ENCODE measurements at regions not wholly inside any gene's neighbourhood (a gene's known extent, or its start where the extent isn't known, plus 50 kb on each side); places are given as distances from the start of the nearest gene placed in this dataset.

DNA sequence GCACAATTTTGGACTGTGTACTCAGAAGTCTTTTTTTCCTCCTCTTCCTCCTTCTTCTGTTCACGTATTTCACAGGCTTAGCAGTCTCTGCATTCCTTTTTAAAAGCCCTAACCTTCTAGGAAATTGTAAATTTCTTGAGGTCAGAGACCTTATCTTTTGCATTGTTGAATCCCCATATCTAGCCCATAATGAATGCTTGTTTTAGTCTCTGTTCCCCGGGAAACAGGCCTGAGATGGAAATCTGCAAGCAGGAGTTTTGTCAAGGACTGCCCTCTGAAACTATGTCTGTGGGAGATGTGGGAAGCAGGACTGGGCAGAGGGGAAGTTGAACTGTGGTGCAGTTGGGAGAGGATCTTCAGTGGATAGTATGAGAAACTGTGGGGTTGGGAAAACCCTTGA, 272.2 kb upstream of the DAB1 start:
- no peak for DNase-seq

DNA sequence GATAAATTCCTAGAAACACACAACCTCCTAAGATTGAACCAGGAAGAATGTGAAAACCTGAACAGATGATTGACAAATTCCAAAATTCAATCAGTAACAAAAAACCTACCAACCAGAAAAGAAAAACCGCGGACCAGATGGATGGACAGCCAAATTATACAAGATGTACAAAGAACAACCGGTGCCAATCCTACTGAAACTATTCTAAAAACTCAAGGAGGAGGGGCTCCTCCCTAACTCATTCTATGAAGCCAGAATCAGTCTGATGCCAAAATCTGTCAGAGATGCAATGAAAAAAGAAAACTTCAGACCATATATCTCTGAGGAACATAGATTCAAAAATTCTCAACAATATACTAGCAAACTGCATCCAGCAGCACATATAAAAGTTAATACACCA, 262.4 kb upstream of the DAB1 start:
- no peak for DNase-seq

DNA sequence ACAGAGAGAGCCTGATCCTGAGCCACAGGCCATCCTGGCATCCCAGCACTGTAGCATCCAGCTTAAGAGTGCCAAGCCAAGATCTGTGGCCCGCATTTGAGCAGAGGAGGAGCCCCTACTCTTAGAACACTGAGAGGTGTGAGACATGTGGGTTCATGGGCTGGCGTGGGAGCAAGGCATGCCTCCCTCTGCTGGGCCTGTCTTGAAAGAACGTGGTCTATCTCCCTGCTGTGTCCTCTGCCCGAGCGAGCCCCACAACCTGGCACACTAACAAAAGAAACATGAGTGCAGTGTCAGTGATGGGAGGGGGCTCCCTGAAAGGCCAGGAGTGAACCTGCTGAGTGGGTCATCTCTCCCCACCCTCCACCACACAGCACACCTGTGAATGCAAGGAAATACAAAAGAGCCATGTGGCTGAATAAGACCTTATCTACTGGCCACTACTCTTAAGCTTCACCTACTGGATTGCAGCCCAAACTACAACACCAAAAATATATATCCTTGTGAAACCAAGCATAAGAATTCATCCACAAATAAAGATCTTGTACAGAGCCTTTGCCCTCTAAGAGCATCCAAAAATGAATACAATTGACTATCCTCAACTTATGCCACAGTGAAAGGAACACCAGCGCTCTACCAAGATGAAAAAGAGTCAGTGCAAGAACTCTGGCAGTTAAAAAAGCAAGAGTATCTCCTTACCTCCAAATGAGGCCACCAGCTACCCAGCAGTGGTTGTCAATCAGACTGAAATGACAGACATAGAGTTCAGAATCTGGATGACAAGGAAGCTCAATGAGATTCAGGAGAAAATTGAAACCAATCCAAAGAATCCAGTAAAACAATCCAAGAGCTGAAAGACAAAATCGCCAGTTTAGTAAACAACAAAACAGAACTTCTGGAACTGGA, 259.4 kb upstream of the DAB1 start:
- no peak for DNase-seq

GRCh38 chr1:57678138-57678537, 254.3 kb upstream of the DAB1 start:
- DNase-seq = no peak

GRCh38 chr1:57675776-57676175, 251.9 kb upstream of the DAB1 start:
- no peak for DNase-seq

DNA sequence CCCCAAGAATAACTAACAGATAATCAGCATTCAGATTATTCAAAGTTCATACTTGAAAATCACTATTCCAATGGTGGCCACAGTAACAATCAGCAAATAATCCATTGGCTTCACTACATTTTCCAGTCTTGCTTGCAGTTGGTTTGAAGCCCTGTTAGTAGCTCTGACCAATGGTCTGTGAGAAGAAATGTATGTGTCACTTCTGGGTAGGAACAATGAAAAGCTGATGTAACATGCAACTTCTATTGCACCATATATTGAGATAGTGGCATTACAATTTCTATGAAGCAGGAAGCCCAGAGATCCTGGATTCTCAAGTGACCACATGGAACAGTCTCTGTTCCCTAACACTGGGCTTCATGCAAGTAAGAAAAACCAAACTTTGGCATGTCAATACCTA, 250.9 kb upstream of the DAB1 start:
- DNase-seq = no peak

DNA sequence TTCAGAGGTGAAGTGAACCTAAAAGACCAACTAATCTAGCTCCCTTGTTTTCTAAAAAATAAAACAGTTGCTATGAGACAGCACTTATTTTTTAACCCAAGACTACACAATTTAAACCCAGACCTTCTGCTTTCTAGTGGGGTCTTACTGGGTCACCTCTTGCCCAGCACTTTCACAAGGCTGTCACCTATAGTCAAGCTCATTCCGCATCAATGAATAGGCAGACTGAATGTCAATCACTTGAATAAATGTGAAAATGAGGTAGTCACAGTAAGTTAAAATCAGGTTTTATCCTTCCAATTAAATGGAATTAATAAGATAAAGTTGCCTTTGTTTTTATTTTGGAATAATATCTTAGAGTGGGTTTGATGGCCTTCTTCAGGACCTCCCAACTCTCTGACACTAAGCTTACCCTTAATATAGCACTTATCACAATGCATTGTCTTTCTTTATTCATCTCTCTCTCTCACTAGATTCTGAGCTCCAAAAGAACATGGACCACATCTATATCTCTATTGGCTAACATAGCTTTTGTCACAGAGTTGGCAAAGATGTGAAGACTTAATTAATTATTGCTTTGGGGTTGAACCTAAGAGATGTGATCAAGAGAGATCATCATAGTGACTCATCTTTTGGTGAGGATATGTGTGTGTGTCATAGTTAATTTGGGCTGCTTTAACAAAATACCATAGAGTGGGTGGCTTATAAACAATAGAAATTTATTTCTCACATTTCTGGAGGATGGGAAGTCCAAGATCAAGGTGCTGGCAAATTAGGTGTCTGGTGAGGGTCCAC, 248.7 kb upstream of the DAB1 start:
- DNase-seq = no peak

- DNase-seq = no peak
Observed at GRCh38 chr1:57671750-57672149, 247.9 kb upstream of the DAB1 start.

DNA sequence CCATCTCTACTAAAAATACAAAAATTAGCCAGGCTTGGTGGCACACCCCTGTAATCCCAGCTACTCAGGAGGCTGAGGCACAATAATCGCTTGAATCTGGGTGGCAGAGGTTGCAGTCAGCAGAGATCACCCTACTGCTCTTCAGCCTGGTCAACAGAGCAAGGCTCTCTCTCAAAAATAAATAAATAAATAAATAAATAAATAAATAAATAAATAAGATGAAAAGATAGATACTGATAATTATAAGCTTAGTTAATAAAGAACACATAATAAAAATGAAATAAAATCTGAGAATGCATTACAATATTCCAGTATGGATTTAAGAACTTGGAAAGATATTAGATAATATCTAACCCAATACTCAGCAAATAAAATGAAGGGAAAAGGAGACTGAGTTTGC, 235.9 kb upstream of the DAB1 start:
- no peak for DNase-seq

DNA sequence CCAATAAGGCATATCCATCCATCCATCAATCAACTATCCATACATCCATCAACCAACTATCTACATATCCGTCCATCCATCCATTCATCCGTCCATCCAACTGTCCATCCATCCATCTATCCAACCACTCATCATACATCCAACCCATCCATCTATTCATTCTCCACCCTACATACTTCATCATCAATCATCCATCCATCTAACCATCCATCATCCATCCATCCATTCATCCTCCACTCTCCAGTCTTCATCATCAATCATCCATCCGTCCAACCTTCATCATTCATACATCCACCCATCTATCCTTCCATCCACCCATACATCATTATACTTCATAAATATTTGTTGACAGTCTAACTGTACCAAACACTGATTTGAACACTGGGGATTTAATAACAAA, 231.3 kb upstream of the DAB1 start:
- no peak for DNase-seq

- DNase-seq = no peak
Observed at GRCh38 chr1:57644667-57645066, 220.8 kb upstream of the DAB1 start.

GRCh38 chr1:57638239-57638638, 214.4 kb upstream of the DAB1 start:
- no peak for DNase-seq

DNA sequence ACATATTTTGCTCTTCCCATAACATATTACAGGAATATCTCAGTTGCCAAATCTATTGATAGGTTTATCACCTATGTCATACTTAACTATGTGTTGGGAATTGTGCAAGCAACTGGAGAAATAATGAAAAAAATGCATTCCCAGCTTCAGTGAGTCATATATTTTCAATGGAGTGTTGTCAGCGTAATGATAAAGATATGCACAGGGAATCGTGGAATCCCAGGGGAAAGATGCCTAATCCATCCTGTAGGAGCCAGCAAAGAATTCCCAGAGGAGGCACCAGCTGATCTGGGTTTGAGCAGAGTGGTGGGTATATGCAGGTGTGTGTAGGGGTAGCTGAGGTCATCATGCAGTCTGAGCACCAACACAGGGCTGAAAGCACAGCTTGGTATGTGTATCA, 213.3 kb upstream of the DAB1 start:
- DNase-seq = no peak

- DNase-seq = no peak
Observed at GRCh38 chr1:57633881-57634280, 210.0 kb upstream of the DAB1 start.

GRCh38 chr1:57633056-57633455, 209.2 kb upstream of the DAB1 start:
- DNase-seq = no peak

DNA sequence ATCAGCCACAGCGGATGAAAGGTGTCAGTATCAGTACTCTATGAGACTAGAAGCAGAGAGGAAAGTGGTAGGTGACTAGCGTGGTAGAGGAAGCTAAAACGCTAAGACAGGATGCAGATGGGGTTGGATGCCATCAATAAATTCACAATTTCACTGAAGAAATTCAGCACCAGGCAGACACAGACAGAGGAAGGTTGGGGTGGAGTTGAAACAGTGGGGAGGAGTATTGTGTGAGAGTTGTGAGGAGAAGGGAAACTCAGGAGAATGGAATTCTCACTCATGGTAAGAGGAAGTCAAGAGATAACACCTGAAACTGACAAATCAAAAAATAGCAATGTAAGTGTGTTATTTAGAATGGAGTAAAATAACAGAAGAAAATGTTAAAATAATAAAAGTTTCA, 208.5 kb upstream of the DAB1 start:
- no peak for DNase-seq

GRCh38 chr1:57627612-57628011, 203.8 kb upstream of the DAB1 start:
- no peak for DNase-seq

DNA sequence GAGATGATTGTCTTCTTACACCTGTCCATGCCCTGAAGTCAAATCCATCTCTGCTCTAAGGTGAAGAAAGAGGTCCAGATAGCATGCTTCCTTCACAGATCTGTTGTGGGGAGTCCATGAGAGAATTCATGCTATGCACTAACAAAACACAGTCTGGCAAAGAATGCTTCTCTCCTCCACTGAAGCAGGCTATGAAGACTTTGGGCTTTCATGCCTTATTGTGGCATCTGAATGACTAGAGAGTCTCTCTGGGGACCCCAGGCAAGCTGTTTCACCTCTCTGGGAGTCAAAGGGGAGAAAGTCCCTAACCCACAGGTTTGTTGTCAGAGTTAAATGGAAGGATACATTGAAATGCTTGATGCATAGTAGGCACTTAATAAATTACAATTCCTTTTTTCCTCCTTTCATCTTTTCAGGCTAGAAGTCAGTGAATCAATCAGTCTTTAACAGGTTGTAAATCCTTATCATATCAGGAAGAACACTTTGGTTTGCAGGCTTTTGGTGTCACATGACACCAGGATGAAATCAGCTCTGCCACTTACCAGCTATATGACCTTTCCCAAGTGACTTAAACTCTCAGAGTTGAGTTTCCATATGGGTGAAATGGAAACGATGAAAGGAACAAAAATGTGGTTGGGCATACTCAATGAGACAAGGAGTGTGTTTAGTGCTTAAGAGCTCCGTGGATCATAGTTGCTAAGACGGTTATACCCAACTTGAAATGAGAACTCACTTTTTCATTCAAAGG, 200.1 kb upstream of the DAB1 start:
- DNase-seq = no peak

DNA sequence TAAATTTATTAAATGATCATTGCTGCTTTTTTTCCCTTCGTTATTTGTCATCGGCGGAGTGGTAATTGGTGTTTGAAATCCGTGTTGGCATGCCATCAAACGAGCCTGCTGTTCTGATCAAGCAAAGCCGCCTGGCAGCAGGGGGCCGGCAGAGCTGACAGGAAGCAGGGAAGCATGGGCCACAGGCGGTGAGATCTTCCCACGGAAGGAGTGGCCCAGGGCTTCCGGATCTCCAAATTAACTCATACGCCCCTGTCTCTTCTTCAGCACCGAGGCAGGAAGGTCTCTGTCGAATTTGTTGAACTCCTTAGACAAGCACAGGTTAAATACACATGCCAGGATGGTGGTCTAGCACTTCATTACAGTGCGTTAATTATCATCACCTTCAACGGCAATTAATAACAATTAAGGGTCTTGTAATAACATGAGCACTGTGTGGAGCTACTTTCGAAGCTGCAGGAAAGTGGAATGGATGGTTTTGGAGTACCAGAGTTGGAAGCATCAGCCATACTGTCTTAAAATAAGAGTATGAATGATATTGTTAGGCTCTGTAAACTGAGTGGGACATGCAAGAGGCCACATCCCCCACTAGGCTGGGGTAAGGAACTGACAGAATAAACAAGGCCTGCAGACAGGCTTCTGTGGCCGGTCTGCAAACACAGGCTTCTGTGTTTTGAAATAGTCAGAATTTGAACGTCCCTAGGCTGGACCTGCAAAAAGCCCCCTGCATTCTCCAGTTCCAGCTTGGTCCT, 199.4 kb upstream of the DAB1 start:
- no peak for DNase-seq

DNA sequence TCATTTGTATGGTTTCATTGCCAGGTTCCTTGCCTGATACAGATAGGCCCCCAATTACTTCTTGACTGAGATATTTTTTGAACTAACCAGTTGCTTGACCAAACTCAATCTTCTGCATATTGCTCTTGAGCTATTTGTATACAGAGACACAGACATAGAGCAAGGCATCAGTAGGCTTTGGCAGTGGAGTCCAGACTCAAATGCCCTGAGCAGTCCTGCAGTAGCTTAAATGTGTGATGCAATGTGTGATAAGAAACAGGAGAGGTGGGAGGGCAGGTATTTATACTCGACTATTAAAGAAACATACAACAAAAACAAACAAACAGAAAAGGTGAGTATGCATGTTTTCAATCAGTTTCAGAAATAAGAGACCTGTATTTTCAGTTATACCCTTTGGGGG, 197.9 kb upstream of the DAB1 start:
- DNase-seq = no peak

DNA sequence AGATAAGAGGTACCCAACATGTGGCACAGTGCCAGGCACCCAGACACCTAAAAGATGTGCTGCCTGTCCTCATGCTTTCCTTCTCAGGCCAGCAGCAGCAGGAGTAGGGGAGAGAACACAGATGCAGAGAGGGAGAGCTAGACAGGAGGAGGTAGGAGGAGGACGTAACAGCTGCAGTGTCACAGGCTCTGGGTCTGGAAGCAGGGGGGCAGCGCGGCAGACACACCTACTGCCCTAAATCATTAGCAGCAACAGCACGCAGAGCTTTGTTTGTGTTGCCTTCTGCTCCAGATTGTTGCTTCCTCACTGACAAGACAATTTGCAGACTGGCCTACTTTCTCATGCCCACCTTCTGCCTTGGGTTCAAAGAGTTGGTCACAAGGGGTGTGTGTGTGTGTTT, 196.7 kb upstream of the DAB1 start:
- DNase-seq = no peak

- no peak for DNase-seq
Observed at GRCh38 chr1:57616921-57617320, 193.1 kb upstream of the DAB1 start.

- no peak for DNase-seq
Observed at GRCh38 chr1:57615956-57616355, 192.1 kb upstream of the DAB1 start.

Measured in CD4-positive, alpha-beta T cell treated with Interferon gamma for 1 hour (primary cell).